Osteoblast (primary cell): ENCODE measurements at regions not wholly inside any gene's neighbourhood (a gene's known extent, or its start where the extent isn't known, plus 50 kb on each side); places are given as distances from the start of the nearest gene placed in this dataset.

Source experiments
- DNase-seq: peaks from one replicate; pipeline ENCODE4 v3.0.0; 2011; ENCODE audit warnings: low spot score, mixed read lengths; ENCODE audit not compliant: insufficient read length; ENCODE audit errors: missing footprints
- H2AFZ ChIP-seq: 2 replicates; pipeline ENCODE4 v1.6.0; 2011; ENCODE audit warnings: mild to moderate bottlenecking, low read length
- H3K27ac ChIP-seq: 2 replicates; pipeline ENCODE4 v1.5.1; 2011; ENCODE audit warnings: mild to moderate bottlenecking, low read depth, low read length, moderate library complexity
- H3K27me3 ChIP-seq: 2 replicates; pipeline ENCODE4 v1.6.0; 2012; ENCODE audit warnings: mild to moderate bottlenecking, control low read depth, inconsistent platforms, low read length, moderate library complexity; ENCODE audit not compliant: insufficient read depth
- H3K36me3 ChIP-seq: 2 replicates; pipeline ENCODE4 v1.5.1; 2011; ENCODE audit warnings: mild to moderate bottlenecking, low read length, control low read depth, moderate library complexity; ENCODE audit not compliant: insufficient read depth
- H3K4me1 ChIP-seq: 2 replicates; pipeline ENCODE4 v1.5.1; 2011; ENCODE audit warnings: mild to moderate bottlenecking, low read length, control low read depth, moderate library complexity; ENCODE audit not compliant: insufficient read depth
- H3K4me2 ChIP-seq: 2 replicates; pipeline ENCODE4 v1.6.0; 2011; ENCODE audit warnings: mild to moderate bottlenecking, low read length; ENCODE audit not compliant: insufficient read depth
- H3K4me3 ChIP-seq: fragments of 200-600 bp; sonication (generic); 3 replicates; pipeline ENCODE4 v1.5.1; 2012; ENCODE audit warnings: mild to moderate bottlenecking, low read length, inconsistent platforms; ENCODE audit not compliant: insufficient read depth
- H3K79me2 ChIP-seq: 2 replicates; pipeline ENCODE4 v1.6.0; 2012; ENCODE audit warnings: mild to moderate bottlenecking, low read length, control low read depth, inconsistent platforms; ENCODE audit not compliant: insufficient read depth
- H3K9me3 ChIP-seq: 2 replicates; pipeline ENCODE4 v1.5.1; 2011; ENCODE audit warnings: low read depth, low read length, control low read depth
- H4K20me1 ChIP-seq: 2 replicates; pipeline ENCODE4 v1.6.0; 2012; ENCODE audit warnings: mild to moderate bottlenecking, low read length, control low read depth; ENCODE audit not compliant: insufficient read depth
- TF ChIP-seq, protein P1 (sequence below): IDR thresholded peaks from 2 replicates; pipeline ENCODE4 v1.5.1; 2011; ENCODE audit warnings: mild to moderate bottlenecking, low read depth, low read length, moderate library complexity; ENCODE audit errors: extremely low read depth

DNA sequence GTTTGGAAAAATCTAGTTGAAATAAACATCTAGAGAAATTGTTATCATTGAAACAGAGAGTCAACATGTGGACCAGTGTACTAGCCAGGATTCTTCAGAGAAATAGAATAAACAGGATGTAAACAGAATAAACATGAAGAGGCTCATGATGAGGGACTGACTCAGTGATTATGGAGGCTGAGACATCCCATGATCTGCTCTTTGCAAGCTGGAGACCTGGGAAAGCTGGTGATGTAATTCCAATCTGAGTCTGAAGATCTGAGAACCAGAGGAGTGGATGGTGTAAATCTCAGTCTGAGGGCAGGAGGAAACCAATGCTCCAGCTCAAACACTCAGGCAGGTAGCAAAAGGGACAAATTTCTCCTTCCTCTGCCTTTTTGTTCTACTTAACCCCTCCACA, 62.9 kb upstream of the FAM180A start:
- no peaks in the 10 kb centered on the region for H3K9me3 ChIP-seq
- no peaks in the 10 kb centered on the region for H4K20me1 ChIP-seq
- no peak overlapping the region for H2AFZ ChIP-seq
- H3K4me2 ChIP-seq, result no peak overlapping the region
- H3K4me3 ChIP-seq, result no peak overlapping the region
- no peaks in the 10 kb centered on the region for H3K36me3 ChIP-seq
- TF ChIP-seq, protein P1, sequence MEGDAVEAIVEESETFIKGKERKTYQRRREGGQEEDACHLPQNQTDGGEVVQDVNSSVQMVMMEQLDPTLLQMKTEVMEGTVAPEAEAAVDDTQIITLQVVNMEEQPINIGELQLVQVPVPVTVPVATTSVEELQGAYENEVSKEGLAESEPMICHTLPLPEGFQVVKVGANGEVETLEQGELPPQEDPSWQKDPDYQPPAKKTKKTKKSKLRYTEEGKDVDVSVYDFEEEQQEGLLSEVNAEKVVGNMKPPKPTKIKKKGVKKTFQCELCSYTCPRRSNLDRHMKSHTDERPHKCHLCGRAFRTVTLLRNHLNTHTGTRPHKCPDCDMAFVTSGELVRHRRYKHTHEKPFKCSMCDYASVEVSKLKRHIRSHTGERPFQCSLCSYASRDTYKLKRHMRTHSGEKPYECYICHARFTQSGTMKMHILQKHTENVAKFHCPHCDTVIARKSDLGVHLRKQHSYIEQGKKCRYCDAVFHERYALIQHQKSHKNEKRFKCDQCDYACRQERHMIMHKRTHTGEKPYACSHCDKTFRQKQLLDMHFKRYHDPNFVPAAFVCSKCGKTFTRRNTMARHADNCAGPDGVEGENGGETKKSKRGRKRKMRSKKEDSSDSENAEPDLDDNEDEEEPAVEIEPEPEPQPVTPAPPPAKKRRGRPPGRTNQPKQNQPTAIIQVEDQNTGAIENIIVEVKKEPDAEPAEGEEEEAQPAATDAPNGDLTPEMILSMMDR, result no peak
- no peak for DNase-seq
- no peak overlapping the region for H3K27ac ChIP-seq
- H3K4me1 ChIP-seq, result no peaks in the 10 kb centered on the region
- H3K27me3 ChIP-seq, result no peaks in the 10 kb centered on the region
- no peaks in the 10 kb centered on the region for H3K79me2 ChIP-seq

DNA sequence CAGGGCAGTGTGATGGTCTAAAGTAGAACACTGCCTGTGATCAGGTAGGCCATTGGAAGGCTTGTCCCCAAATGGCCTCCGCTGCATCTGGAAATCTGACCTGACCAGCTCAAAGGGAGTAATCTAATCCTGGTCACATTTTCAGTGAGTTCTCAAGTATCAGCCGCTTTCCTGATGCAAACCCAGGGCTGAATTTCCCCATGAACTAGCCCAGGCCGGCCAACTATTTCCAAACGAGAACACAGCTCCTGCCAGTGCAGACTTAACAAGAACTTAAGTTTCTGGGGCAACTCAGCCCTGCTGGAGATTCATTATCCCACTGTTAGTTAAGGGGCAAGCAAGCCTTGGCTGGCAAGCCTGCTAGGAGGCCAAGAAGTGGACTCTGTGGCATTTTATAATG, 59.6 kb upstream of the FAM180A start:
- TF ChIP-seq, protein P1, result no peak
- no peak overlapping the region for H3K27ac ChIP-seq
- H3K9me3 ChIP-seq, result no peaks in the 10 kb centered on the region
- H3K27me3 ChIP-seq, result no peaks in the 10 kb centered on the region
- no peaks in the 10 kb centered on the region for H4K20me1 ChIP-seq
- H3K79me2 ChIP-seq, result no peaks in the 10 kb centered on the region
- H3K4me1 ChIP-seq, result no peaks in the 10 kb centered on the region
- no peak overlapping the region for H3K4me2 ChIP-seq
- no peaks in the 10 kb centered on the region for H3K36me3 ChIP-seq
- H3K4me3 ChIP-seq, result no peak overlapping the region
- H2AFZ ChIP-seq, result no peak overlapping the region
- no peak for DNase-seq

DNA sequence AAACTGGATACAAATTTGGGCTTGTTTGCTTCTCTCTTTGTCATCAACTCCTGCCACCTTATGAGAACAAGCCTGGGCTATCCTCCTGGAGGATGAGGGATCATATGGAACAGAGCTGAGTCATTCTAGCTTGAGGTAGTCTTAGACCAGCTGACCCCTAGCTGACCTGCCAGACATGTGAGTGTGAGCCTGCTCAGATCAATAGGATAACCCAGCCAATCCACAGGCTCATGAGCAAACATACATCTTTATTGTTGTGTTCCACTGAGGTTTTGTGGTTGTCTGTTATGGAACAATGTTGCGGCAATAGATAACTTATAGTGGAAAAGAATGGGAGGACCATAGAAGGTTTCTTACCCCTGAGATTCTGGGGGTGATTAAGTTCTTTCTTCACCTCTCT, 54.5 kb upstream of the FAM180A start:
- Histone ChIP-seq H3K79me2 (no peaks in the 10 kb centered on the region), H4K20me1 (no peaks in the 10 kb centered on the region), H3K4me2 (no peak overlapping the region), H3K4me1 (peaks cover 3% of the 10 kb centered on the region), H3K36me3 (no peaks in the 10 kb centered on the region), H3K27me3 (no peaks in the 10 kb centered on the region), H3K4me3 (no peak overlapping the region), H2AFZ (no peak overlapping the region), H3K9me3 (no peaks in the 10 kb centered on the region), H3K27ac (no peak overlapping the region)
- TF ChIP-seq, protein P1, result no peak
- no peak for DNase-seq

DNA sequence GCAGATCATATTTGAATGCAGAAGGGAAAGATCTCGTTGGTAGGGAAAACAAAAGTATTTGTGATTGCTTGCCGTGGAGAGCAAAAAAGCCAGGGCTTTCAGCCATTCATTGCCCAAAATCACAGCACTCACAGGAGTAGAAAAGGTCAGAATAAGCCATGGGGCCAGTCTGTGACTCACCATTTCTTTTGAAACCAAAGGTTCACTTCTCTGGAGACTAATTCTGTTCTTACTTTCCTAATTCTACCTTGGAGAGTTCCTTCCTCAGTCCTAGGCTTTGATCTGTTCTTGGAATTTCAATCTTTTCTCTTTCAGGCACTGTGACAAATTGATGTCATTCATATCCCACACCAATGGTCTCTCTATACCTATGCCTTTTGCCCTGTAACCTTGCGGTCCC, 54.1 kb upstream of the FAM180A start:
- no peaks in the 10 kb centered on the region for H3K79me2 ChIP-seq
- no peak overlapping the region for H3K4me3 ChIP-seq
- no peak overlapping the region for H3K27ac ChIP-seq
- no peaks in the 10 kb centered on the region for H4K20me1 ChIP-seq
- H3K4me2 ChIP-seq, result no peak overlapping the region
- no peaks in the 10 kb centered on the region for H3K36me3 ChIP-seq
- H3K9me3 ChIP-seq, result no peaks in the 10 kb centered on the region
- no peak overlapping the region for H2AFZ ChIP-seq
- DNase-seq, result no peak
- H3K4me1 ChIP-seq, result peaks cover 3% of the 10 kb centered on the region
- TF ChIP-seq, protein P1, result no peak
- no peaks in the 10 kb centered on the region for H3K27me3 ChIP-seq
